AG04450 (cell line): ENCODE measurements at regions not wholly inside any gene's neighbourhood (a gene's known extent, or its start where the extent isn't known, plus 50 kb on each side); places are given as distances from the start of the nearest gene placed in this dataset.
"Not testable (repeated sequence)": the region's sequence is repeated elsewhere in the genome, so short reads cannot be mapped to it uniquely, and the experiment has no call there.

Experiments used
- CTCF ChIA-PET: fragments of 300-600, 350-600 bp; formaldehyde crosslinking; extraction: SDS; loops from one replicate; lab custom pipeline; 2022; ENCODE audit warnings: antibody characterized with exemption, inconsistent platforms; lab: Charles Lee
- POLR2A ChIA-PET: fragments of 350-600 bp; formaldehyde crosslinking; extraction: SDS; loops from one replicate; lab custom pipeline; 2021; ENCODE audit warnings: antibody characterized with exemption, inconsistent platforms; lab: Yijun Ruan, JAX
- DNase-seq: peaks from one replicate; pipeline ENCODE4 v3.0.0-alpha.2; 2011; ENCODE audit warnings: low read depth, low spot score
- H3K27ac ChIP-seq: one replicate; pipeline ENCODE4 v1.5.1; 2012; ENCODE audit warnings: low read depth, low read length, control low read depth
- H3K27me3 ChIP-seq: one replicate; pipeline ENCODE4 v1.6.0; 2012; ENCODE audit warnings: low read length; ENCODE audit not compliant: control insufficient read depth, insufficient read depth
- H3K4me3 ChIP-seq: 2 replicates; pipeline ENCODE4 v1.5.1; 2011; ENCODE audit warnings: mild to moderate bottlenecking, low read depth, low read length, control low read depth
- H3K9me3 ChIP-seq: 2 replicates; pipeline ENCODE4 v1.5.1; 2012; ENCODE audit warnings: low read length; ENCODE audit not compliant: control insufficient read depth, insufficient read depth
- CTCF ChIP-seq: IDR thresholded peaks from 2 replicates; pipeline ENCODE4 v1.5.1; 2011; ENCODE audit warnings: low read depth, low read length, control low read depth, inconsistent platforms

GRCh38 chr17:21756856-21757619, 64.7 kb downstream of the KCNJ18 start:
- POLR2A ChIA-PET = no interaction called here
- Histone ChIP-seq H3K4me3 (no peak overlapping the region), H3K27me3 (no peaks in the 10 kb centered on the region), H3K27ac (no peak overlapping the region), H3K9me3 (peaks cover 6% of the 10 kb centered on the region)
- CTCF ChIA-PET = no interaction called here
- no peak for TF ChIP-seq CTCF
- DNase-seq = no peak

DNA sequence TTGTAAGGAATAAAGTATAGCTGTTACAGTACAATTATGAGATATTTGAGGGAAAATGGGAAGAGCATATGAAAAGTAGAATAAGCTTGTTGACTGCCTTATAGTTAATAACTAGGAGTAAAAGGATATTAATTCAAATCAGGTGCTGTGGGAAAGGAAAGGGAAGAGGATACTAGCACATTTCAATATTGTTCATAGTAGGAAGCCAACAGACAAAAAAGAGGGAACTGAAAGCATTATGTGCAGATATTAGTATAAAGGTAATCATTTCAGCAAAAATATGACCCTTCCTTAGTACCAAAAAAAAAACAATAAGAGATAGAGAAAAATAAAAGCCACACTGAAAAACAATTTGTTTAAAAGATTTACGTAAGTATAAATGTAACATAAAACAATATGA, 67.3 kb downstream of the KCNJ18 start:
- H3K27me3 ChIP-seq, H3K27ac ChIP-seq, DNase-seq, POLR2A ChIA-PET, CTCF ChIA-PET, H3K4me3 ChIP-seq: not testable (repeated sequence)
- peaks cover 16% of the 10 kb centered on the region for H3K9me3 ChIP-seq

GRCh38 chr17:21763738-21764340, 71.5 kb downstream of the KCNJ18 start:
- H3K27ac ChIP-seq, CTCF ChIA-PET, DNase-seq, POLR2A ChIA-PET, H3K27me3 ChIP-seq, H3K4me3 ChIP-seq: not testable (repeated sequence)
- H3K9me3 ChIP-seq = peaks cover 44% of the 10 kb centered on the region

DNA sequence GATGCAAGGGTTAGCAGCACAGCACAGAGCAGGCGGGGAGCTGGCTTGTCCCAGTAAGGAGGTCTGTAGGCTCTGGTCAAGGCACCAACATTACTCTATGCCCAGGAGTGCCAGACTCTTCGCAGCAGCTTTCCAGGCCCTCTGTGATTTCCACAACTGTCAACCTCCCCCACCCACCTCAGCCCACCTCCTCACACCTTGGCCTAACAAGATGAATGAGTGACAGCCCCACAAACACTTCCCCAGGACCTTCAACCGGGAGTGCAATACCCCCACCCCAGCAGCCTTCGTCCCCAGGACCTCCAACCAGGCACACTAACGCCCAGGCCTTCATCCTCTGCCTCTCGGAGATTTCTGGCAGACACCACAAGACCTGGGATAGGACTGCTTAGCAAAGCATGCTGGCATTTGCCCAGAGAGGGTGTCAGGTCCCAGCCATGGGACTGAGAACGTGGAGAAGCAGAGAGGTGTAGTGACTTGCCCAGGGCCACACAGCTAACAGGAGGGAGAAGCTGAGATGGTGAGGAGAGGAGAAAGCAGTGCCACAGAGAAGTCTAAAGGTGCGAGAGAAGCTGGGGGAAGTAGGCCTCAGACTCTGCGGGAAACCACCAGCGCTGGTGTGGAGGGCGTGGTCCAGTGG, 73.4 kb downstream of the KCNJ18 start:
- H3K4me3 ChIP-seq, CTCF ChIA-PET, POLR2A ChIA-PET, H3K27ac ChIP-seq, H3K27me3 ChIP-seq, DNase-seq: not testable (repeated sequence)
- peaks cover 61% of the 10 kb centered on the region for H3K9me3 ChIP-seq

- H3K4me3 ChIP-seq, CTCF ChIA-PET, DNase-seq, POLR2A ChIA-PET, H3K27me3 ChIP-seq, H3K27ac ChIP-seq: not testable (repeated sequence)
- H3K9me3 ChIP-seq = peaks cover 61% of the 10 kb centered on the region
Measured at GRCh38 chr17:21766565-21766964, 74.2 kb downstream of the KCNJ18 start.

GRCh38 chr17:21767162-21768156, 75.1 kb downstream of the KCNJ18 start:
- CTCF ChIA-PET, POLR2A ChIA-PET: not testable (repeated sequence)
- peaks cover 66% of the 10 kb centered on the region for H3K9me3 ChIP-seq

GRCh38 chr17:21768244-21768643, 75.9 kb downstream of the KCNJ18 start:
- POLR2A ChIA-PET, H3K4me3 ChIP-seq, CTCF ChIA-PET: not testable (repeated sequence)

More at GRCh38 chr17:21767162-21768156, 75.1 kb downstream of the KCNJ18 start:
- not testable (repeated sequence) for DNase-seq, H3K27ac ChIP-seq, H3K27me3 ChIP-seq, H3K4me3 ChIP-seq

GRCh38 chr17:21768729-21769462, 76.6 kb downstream of the KCNJ18 start:
- H3K27me3 ChIP-seq, H3K4me3 ChIP-seq, CTCF ChIA-PET, POLR2A ChIA-PET, H3K27ac ChIP-seq, DNase-seq: not testable (repeated sequence)
- H3K9me3 ChIP-seq = peaks cover 77% of the 10 kb centered on the region

More at GRCh38 chr17:21768244-21768643, 75.9 kb downstream of the KCNJ18 start:
- not testable (repeated sequence) for H3K27me3 ChIP-seq, DNase-seq, H3K27ac ChIP-seq
- peaks cover 74% of the 10 kb centered on the region for H3K9me3 ChIP-seq

DNA sequence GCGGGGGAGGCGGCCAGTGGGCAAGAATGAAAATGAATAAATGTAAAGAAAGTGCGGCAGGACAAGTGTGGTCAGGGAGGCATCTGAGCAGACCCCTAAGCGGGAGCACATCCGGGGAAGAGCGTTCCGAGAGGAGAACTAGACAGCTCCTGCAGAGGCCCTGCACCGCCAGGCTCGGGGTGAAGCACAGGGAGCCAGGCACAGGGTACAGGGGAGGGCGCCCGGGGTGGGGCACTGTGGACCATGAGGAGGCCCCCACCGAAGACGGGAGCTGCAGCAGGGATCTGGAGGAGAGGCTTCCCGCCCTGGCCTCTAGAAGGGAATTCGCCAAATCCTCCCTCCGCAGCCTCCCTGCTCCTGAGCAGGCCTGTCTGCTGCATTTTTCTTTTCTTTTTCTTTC, 77.5 kb downstream of the KCNJ18 start:
- H3K4me3 ChIP-seq, CTCF ChIA-PET, DNase-seq, POLR2A ChIA-PET, H3K27me3 ChIP-seq, H3K27ac ChIP-seq: not testable (repeated sequence)
- peaks cover 78% of the 10 kb centered on the region for H3K9me3 ChIP-seq
